ENCODE measurements at regions not wholly inside any gene's neighbourhood (a gene's known extent, or its start where the extent isn't known, plus 50 kb on each side); places are given as distances from the start of the nearest gene placed in this dataset.
"Not testable (repeated sequence)": the region's sequence is repeated elsewhere in the genome, so short reads cannot be mapped to it uniquely, and the experiment has no call there.

DNA sequence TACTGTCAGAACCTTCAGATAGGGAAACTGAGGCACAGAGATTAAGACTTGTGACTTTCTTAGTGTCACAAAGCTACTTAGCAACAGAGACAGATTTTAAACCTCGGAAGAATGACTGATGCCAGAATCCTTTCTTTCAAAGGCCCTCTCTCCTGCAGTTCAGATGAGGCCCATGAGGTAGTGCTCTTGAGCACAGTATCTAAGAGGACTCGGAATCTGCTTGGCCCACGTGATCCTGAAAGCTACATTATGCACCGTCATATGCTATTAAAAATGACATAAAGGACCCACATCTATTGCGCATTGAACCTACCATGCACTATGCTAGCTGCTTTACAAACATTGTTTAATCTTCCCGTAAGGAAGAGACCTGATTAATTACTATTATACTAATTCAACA lies 355.9 kb downstream of the SFMBT2 start:
- Histone ChIP-seq H3K4me3 (ENCODE audit: low read depth, low read length, poor library complexity, severe bottlenecking) (no peak overlapping the region), H3K4me1 (ENCODE audit: insufficient read depth, low read length, severe bottlenecking) (no peaks in the 10 kb centered on the region), H3K9me2 (ENCODE audit: low read depth, low read length) (no peaks in the 10 kb centered on the region), H3K9ac (ENCODE audit: low read length) (no peak overlapping the region), H3K27ac (ENCODE audit: low read depth, low read length, poor library complexity, severe bottlenecking) (no peak overlapping the region), H3K36me3 (ENCODE audit: insufficient read depth, low read length) (no peaks in the 10 kb centered on the region; the same call in 1 of the 2 replicates), H3F3A (ENCODE audit: insufficient read depth, low read length) (no peaks in the 10 kb centered on the region), H3K79me2 (ENCODE audit: insufficient read depth, low read length) (no peaks in the 10 kb centered on the region), H3K27me3 (ENCODE audit: insufficient read depth, low read length) (no peaks in the 10 kb centered on the region), H3K9me3 (ENCODE audit: low read length) (no peaks in the 10 kb centered on the region), H3K4me2 (ENCODE audit: low read length) (no peak overlapping the region), H4K20me1 (ENCODE audit: insufficient read depth, low read length) (no peaks in the 10 kb centered on the region), H2AFZ (ENCODE audit: low read length) (no peak overlapping the region)
- TF ChIP-seq, protein P1, sequence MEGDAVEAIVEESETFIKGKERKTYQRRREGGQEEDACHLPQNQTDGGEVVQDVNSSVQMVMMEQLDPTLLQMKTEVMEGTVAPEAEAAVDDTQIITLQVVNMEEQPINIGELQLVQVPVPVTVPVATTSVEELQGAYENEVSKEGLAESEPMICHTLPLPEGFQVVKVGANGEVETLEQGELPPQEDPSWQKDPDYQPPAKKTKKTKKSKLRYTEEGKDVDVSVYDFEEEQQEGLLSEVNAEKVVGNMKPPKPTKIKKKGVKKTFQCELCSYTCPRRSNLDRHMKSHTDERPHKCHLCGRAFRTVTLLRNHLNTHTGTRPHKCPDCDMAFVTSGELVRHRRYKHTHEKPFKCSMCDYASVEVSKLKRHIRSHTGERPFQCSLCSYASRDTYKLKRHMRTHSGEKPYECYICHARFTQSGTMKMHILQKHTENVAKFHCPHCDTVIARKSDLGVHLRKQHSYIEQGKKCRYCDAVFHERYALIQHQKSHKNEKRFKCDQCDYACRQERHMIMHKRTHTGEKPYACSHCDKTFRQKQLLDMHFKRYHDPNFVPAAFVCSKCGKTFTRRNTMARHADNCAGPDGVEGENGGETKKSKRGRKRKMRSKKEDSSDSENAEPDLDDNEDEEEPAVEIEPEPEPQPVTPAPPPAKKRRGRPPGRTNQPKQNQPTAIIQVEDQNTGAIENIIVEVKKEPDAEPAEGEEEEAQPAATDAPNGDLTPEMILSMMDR (IDR thresholded peaks at IDR 0.05; ENCODE audit: low read length), result peak; percentile 48
- no peak for TF ChIP-seq EZH2 (IDR thresholded peaks at IDR 0.05; ENCODE audit: borderline replicate concordance, low read length)

DNA sequence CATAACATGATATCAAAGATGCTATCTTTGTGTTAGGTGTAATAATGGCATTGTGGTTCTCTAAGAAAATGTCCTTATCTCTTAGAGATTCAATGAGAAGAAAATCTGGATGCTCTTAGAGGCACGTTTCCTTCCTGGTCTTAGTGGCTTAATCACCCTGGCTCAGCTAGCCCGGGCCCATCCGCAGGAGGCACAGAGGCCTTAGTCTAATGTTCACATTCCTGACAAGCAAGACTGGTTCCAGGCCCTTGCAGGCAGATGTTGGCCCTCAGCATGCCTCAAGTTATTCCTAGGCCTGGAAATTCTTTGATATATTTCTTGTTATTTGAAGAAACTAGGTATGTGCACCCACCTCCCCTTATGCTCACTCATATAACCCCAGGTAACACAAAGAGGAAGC lies 357.6 kb downstream of the SFMBT2 start:
- Histone ChIP-seq H3K27me3 (ENCODE audit: insufficient read depth, low read length) (no peaks in the 10 kb centered on the region), H3F3A (ENCODE audit: insufficient read depth, low read length) (no peaks in the 10 kb centered on the region), H4K20me1 (ENCODE audit: insufficient read depth, low read length) (no peaks in the 10 kb centered on the region), H3K9me2 (ENCODE audit: low read depth, low read length) (no peaks in the 10 kb centered on the region), H3K9ac (ENCODE audit: low read length) (no peak overlapping the region), H3K4me1 (ENCODE audit: insufficient read depth, low read length, severe bottlenecking) (no peaks in the 10 kb centered on the region), H3K4me3 (ENCODE audit: low read depth, low read length, poor library complexity, severe bottlenecking) (no peak overlapping the region), H3K36me3 (ENCODE audit: insufficient read depth, low read length) (no peaks in the 10 kb centered on the region; the same call in 1 of the 2 replicates), H3K79me2 (ENCODE audit: insufficient read depth, low read length) (no peaks in the 10 kb centered on the region), H3K4me2 (ENCODE audit: low read length) (no peak overlapping the region), H3K9me3 (ENCODE audit: low read length) (no peaks in the 10 kb centered on the region), H2AFZ (ENCODE audit: low read length) (no peak overlapping the region), H3K27ac (ENCODE audit: low read depth, low read length, poor library complexity, severe bottlenecking) (no peak overlapping the region)
- no peak for TF ChIP-seq EZH2 (IDR thresholded peaks at IDR 0.05; ENCODE audit: borderline replicate concordance, low read length)
- TF ChIP-seq, protein P1 (IDR thresholded peaks at IDR 0.05; ENCODE audit: low read length), result no peak

DNA sequence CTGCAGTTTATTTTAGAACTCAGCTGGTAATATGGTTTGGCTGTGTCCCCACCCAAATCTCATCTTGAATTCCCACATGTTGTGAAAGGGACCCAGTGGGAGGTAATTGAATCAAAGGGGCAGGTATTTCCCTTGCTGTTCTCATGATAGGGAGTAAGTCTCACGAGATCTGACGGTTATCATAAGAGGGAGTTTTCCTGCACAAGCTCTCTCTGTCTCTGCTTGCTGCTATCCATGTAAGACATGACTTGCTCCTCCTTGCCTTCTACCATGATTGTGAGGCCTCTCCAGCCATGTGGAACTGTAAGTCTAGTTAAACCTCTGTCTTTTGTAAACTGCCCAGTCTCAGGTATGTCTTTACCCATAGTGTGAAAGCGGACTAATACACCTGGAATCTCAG lies 360.8 kb downstream of the SFMBT2 start:
- H2AFZ ChIP-seq (ENCODE audit: low read length); H3K27me3 ChIP-seq (ENCODE audit: insufficient read depth, low read length): not testable (repeated sequence)

DNA sequence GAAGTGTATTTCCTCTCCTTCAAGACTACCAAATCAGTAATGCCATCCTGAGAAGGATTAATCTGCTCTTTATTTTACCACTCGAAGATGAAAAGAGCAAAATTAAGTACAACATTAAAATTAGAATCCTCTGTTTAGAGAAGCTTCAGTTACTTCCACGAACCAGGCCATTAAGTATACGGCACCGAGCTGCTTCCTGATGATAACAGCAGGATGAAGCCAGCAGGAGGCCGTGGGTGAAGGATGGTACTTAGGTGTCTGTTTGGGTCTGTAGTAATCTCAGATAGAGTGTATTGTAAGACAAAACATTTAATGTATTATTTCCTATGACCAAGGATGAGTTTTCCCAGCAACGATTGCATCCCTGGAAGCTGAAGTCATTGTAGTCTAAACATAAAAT lies 362.8 kb downstream of the SFMBT2 start:
- Histone ChIP-seq H3F3A (ENCODE audit: insufficient read depth, low read length) (no peaks in the 10 kb centered on the region), H3K9me3 (ENCODE audit: low read length) (no peaks in the 10 kb centered on the region), H3K9ac (ENCODE audit: low read length) (no peak overlapping the region), H3K4me1 (ENCODE audit: insufficient read depth, low read length, severe bottlenecking) (no peaks in the 10 kb centered on the region), H3K27me3 (ENCODE audit: insufficient read depth, low read length) (no peaks in the 10 kb centered on the region), H2AFZ (ENCODE audit: low read length) (no peak overlapping the region), H3K36me3 (ENCODE audit: insufficient read depth, low read length) (no peaks in the 10 kb centered on the region; the same call in 1 of the 2 replicates), H4K20me1 (ENCODE audit: insufficient read depth, low read length) (no peaks in the 10 kb centered on the region), H3K4me3 (ENCODE audit: low read depth, low read length, poor library complexity, severe bottlenecking) (no peak overlapping the region), H3K4me2 (ENCODE audit: low read length) (no peak overlapping the region), H3K27ac (ENCODE audit: low read depth, low read length, poor library complexity, severe bottlenecking) (no peak overlapping the region), H3K9me2 (ENCODE audit: low read depth, low read length) (no peaks in the 10 kb centered on the region), H3K79me2 (ENCODE audit: insufficient read depth, low read length) (no peaks in the 10 kb centered on the region)
- no peak for TF ChIP-seq EZH2 (IDR thresholded peaks at IDR 0.05; ENCODE audit: borderline replicate concordance, low read length)
- TF ChIP-seq, protein P1 (IDR thresholded peaks at IDR 0.05; ENCODE audit: low read length), result no peak

More for the DNA sequence above, 360.8 kb downstream of the SFMBT2 start:
- H3K9ac ChIP-seq (ENCODE audit: low read length); H3F3A ChIP-seq (ENCODE audit: insufficient read depth, low read length); H3K9me3 ChIP-seq (ENCODE audit: low read length); H3K4me3 ChIP-seq (ENCODE audit: low read depth, low read length, poor library complexity, severe bottlenecking); H3K4me1 ChIP-seq (ENCODE audit: insufficient read depth, low read length, severe bottlenecking); H3K4me2 ChIP-seq (ENCODE audit: low read length); H3K79me2 ChIP-seq (ENCODE audit: insufficient read depth, low read length); H3K9me2 ChIP-seq (ENCODE audit: low read depth, low read length); H3K36me3 ChIP-seq (ENCODE audit: insufficient read depth, low read length); H4K20me1 ChIP-seq (ENCODE audit: insufficient read depth, low read length); H3K27ac ChIP-seq (ENCODE audit: low read depth, low read length, poor library complexity, severe bottlenecking): not testable (repeated sequence)
